ENCODE measurements at regions not wholly inside any gene's neighbourhood (a gene's known extent, or its start where the extent isn't known, plus 50 kb on each side); places are given as distances from the start of the nearest gene placed in this dataset.

DNA sequence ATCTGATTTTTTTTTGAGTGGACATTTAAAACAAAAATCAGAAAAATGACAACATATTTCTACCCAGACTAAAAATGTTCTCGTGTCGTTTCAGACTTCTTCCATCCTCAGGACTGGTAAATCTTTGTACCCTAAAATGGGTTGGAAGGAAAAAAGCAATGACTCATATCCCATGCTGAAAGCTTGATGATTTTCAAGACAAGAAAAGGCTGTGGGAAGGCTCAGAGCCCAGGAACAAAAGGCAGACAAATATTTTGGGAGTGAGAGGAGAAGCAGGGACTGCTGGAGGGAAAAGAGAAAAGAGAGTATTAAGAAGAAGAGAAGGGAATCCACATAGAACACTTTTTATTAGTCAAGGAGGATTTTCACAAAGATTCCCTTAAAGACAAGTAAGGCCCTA, 77.1 kb upstream of the CTAGE1 start:
- Histone ChIP-seq H3K27ac (replicated peaks) (no peak overlapping the region), H3K27me3 (ENCODE audit: insufficient read depth, poor library complexity, severe bottlenecking) (no peaks in the 10 kb centered on the region), H3K4me3 (replicated peaks; ENCODE audit: insufficient read depth, low read length) (no peak overlapping the region)
- DNase-seq (ENCODE audit: low read depth in 1 of 2, low spot score in 1 of 2) = no peak
- TF ChIP-seq, protein P1, sequence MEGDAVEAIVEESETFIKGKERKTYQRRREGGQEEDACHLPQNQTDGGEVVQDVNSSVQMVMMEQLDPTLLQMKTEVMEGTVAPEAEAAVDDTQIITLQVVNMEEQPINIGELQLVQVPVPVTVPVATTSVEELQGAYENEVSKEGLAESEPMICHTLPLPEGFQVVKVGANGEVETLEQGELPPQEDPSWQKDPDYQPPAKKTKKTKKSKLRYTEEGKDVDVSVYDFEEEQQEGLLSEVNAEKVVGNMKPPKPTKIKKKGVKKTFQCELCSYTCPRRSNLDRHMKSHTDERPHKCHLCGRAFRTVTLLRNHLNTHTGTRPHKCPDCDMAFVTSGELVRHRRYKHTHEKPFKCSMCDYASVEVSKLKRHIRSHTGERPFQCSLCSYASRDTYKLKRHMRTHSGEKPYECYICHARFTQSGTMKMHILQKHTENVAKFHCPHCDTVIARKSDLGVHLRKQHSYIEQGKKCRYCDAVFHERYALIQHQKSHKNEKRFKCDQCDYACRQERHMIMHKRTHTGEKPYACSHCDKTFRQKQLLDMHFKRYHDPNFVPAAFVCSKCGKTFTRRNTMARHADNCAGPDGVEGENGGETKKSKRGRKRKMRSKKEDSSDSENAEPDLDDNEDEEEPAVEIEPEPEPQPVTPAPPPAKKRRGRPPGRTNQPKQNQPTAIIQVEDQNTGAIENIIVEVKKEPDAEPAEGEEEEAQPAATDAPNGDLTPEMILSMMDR (IDR thresholded peaks at IDR 0.05; ENCODE audit: insufficient read depth, low read length) = no peak
- TF ChIP-seq SPI1 (IDR thresholded peaks at IDR 0.05; ENCODE audit: borderline replicate concordance, low read depth) (no peak), REST (IDR thresholded peaks at IDR 0.05; ENCODE audit: insufficient replicate concordance, low read depth) (no peak), POLR2AphosphoS5 (IDR thresholded peaks at IDR 0.05; ENCODE audit: low read depth) (no peak), GABPA (IDR thresholded peaks at IDR 0.05; ENCODE audit: low read depth) (no peak)

GRCh38 chr18:22499421-22499820, 81.7 kb upstream of the CTAGE1 start:
- no peak overlapping the region for H3K27ac ChIP-seq (replicated peaks)
- no peak for DNase-seq (ENCODE audit: low read depth in 1 of 2, low spot score in 1 of 2)
- TF ChIP-seq POLR2AphosphoS5 (IDR thresholded peaks at IDR 0.05; ENCODE audit: low read depth) = no peak
- TF ChIP-seq SPI1 (IDR thresholded peaks at IDR 0.05; ENCODE audit: borderline replicate concordance, low read depth) = no peak
- TF ChIP-seq GABPA (IDR thresholded peaks at IDR 0.05; ENCODE audit: low read depth) = no peak
- TF ChIP-seq REST (IDR thresholded peaks at IDR 0.05; ENCODE audit: insufficient replicate concordance, low read depth) = no peak
- TF ChIP-seq, protein P1 (IDR thresholded peaks at IDR 0.05; ENCODE audit: insufficient read depth, low read length) = no peak
- H3K4me3 ChIP-seq (replicated peaks; ENCODE audit: insufficient read depth, low read length) = no peak overlapping the region
- H3K27me3 ChIP-seq (ENCODE audit: insufficient read depth, poor library complexity, severe bottlenecking) = no peaks in the 10 kb centered on the region

DNA sequence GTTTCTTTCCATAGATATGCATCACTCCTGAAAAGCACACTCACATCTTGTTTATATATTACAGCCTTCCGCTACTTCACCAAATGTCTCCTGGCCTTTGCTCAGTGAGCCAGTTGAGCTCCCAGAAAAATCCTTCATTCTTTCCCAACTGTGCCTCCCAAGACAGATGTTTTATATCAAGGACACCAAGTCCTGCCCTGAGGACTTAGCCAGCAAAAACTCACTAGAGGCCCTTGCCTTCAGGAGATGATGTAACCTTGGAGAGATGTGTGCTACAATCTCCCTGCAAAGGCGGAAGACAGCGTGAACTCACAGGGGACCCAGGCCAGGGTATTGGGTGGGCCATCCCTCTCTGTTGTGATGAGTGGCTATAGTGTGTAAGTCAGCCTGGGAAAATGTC, 86.1 kb upstream of the CTAGE1 start:
- no peaks in the 10 kb centered on the region for H3K27me3 ChIP-seq (ENCODE audit: insufficient read depth, poor library complexity, severe bottlenecking)
- no peak for DNase-seq (ENCODE audit: low read depth in 1 of 2, low spot score in 1 of 2)

More for the DNA sequence above, 86.1 kb upstream of the CTAGE1 start:
- no peak for TF ChIP-seq GABPA (IDR thresholded peaks at IDR 0.05; ENCODE audit: low read depth)
- no peak for TF ChIP-seq SPI1 (IDR thresholded peaks at IDR 0.05; ENCODE audit: borderline replicate concordance, low read depth)
- TF ChIP-seq POLR2AphosphoS5 (IDR thresholded peaks at IDR 0.05; ENCODE audit: low read depth) = no peak
- TF ChIP-seq REST (IDR thresholded peaks at IDR 0.05; ENCODE audit: insufficient replicate concordance, low read depth) = no peak
- TF ChIP-seq, protein P1 (IDR thresholded peaks at IDR 0.05; ENCODE audit: insufficient read depth, low read length) = no peak
- Histone ChIP-seq H3K27ac (replicated peaks) (no peak overlapping the region), H3K4me3 (replicated peaks; ENCODE audit: insufficient read depth, low read length) (no peak overlapping the region)

Measured in HL-60 (cell line).